Left lung (tissue), 4 donors: ENCODE measurements at regions not wholly inside any gene's neighbourhood (a gene's known extent, or its start where the extent isn't known, plus 50 kb on each side); places are given as distances from the start of the nearest gene placed in this dataset.
"Not testable (repeated sequence)": the region's sequence is repeated elsewhere in the genome, so short reads cannot be mapped to it uniquely, and the experiment has no call there.

Experiments used
- ATAC-seq: fragments of 200-7000 bp; cut with Tn5 transposase; one replicate; pipeline ENCODE4 v1.9.1; 2020; ENCODE audit warnings: moderate library complexity
- DNase-seq, 4 donors: peaks; one replicate each; pipeline ENCODE4 v3.0.0-alpha.2; 2013 to 2020
- H3K27ac ChIP-seq, 2 donors: fragments of 200-600 bp; sonication (generic) in 1 of 2; one replicate each; pipeline versions ENCODE4 v1.5.0 to v1.8.0; 2020 to 2021
- H3K27me3 ChIP-seq, 2 donors: fragments of 200-600 bp; sonication (generic) in 1 of 2; one replicate each; pipeline versions ENCODE4 v1.5.0 to v1.8.0; 2020 to 2021
- H3K36me3 ChIP-seq, 2 donors: fragments of 200-600 bp; sonication (generic) in 1 of 2; one replicate each; pipeline versions ENCODE4 v1.5.0 to v1.8.0; 2020 to 2021
- H3K4me1 ChIP-seq, 2 donors: fragments of 200-600 bp; one replicate each; pipeline ENCODE4 v1.8.0; 2021
- H3K4me3 ChIP-seq, 2 donors: fragments of 200-600 bp; sonication (generic) in 1 of 2; one replicate each; pipeline versions ENCODE4 v1.5.0 to v1.8.0; 2020 to 2021; ENCODE audit warnings: mild to moderate bottlenecking in 1 of 2
- H3K9me3 ChIP-seq, 2 donors: fragments of 200-600 bp; sonication (generic) in 1 of 2; one replicate each; pipeline versions ENCODE4 v1.5.0 to v1.8.0; 2020 to 2021
- intact Hi-C, 2 donors: fragments of 100-400 bp; cut with DNase I; formaldehyde crosslinking; loops; one replicate each; pipeline versions ENCODE4 v1.11.2 to v1.14.2; 2022
- TF ChIP-seq, protein P1 (sequence below), 2 donors: fragments of 200-600 bp; sonication (generic) in 1 of 2; IDR thresholded peaks; one replicate each; pipeline versions ENCODE4 v1.5.0 to v1.8.0; 2021; ENCODE audit warnings: antibody characterized with exemption in 2 of 2
- donor health status: DM: no; HTN: yes; CAD: no.
- donor health status: DM: no; HTN: no; CAD: no.

DNA sequence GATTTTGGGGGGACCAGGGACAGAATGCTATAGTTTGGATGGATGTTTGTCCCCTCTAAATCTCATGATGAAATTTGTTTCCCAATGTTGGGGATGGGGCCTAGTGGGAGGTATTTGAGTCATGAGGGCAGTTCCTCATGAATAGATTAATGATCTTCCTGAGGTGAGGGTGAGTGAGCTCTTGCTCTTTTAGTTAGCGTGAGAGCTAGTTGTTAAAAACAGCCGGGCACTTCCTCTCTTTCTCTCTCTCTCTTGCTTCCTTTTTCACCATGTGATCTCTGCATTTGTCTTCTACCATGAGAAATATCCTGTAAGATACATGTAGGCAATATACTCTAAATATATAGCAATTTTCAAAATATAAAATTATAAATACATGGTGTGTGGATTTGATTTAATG is 290.8 kb upstream of the PCDH9 start:
- no peak overlapping the region for H3K27ac ChIP-seq
- intact Hi-C loops: no loop called here
- no peaks in the 10 kb centered on the region for H3K4me1 ChIP-seq
- DNase-seq (no peak), ATAC-seq (no peak)
- no peaks in the 10 kb centered on the region for H3K9me3 ChIP-seq
- no peaks in the 10 kb centered on the region for H3K36me3 ChIP-seq
- TF ChIP-seq, protein P1, sequence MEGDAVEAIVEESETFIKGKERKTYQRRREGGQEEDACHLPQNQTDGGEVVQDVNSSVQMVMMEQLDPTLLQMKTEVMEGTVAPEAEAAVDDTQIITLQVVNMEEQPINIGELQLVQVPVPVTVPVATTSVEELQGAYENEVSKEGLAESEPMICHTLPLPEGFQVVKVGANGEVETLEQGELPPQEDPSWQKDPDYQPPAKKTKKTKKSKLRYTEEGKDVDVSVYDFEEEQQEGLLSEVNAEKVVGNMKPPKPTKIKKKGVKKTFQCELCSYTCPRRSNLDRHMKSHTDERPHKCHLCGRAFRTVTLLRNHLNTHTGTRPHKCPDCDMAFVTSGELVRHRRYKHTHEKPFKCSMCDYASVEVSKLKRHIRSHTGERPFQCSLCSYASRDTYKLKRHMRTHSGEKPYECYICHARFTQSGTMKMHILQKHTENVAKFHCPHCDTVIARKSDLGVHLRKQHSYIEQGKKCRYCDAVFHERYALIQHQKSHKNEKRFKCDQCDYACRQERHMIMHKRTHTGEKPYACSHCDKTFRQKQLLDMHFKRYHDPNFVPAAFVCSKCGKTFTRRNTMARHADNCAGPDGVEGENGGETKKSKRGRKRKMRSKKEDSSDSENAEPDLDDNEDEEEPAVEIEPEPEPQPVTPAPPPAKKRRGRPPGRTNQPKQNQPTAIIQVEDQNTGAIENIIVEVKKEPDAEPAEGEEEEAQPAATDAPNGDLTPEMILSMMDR (IDR thresholded peaks at IDR 0.05): no peak
- no peak overlapping the region for H3K4me3 ChIP-seq
- no peaks in the 10 kb centered on the region for H3K27me3 ChIP-seq

DNA sequence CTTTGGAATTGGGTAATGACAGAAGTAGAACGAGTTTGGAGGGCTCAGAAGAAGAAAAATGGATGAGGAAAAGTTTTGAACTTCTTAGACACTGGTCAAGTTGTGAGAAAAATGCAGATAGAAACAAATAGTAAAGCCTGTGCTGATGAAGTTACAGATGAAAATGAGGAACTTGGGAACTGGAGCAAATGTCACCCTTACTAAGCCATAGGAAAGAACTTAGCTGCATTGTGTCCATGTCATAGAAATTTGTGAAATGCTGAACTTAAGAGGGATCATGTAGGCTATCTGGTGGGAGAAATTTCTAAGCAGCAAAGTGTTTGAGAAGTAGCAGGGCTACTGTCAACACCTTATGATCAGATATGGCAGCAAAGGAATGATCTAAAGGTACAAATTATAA is 289.2 kb upstream of the PCDH9 start:
- Histone ChIP-seq H3K36me3 (no peaks in the 10 kb centered on the region), H3K4me1 (no peaks in the 10 kb centered on the region), H3K9me3 (no peaks in the 10 kb centered on the region), H3K27ac (no peak overlapping the region), H3K4me3 (no peak overlapping the region), H3K27me3 (no peaks in the 10 kb centered on the region)
- DNase-seq (no peak), ATAC-seq (no peak)
- intact Hi-C loops: no loop called here
- TF ChIP-seq, protein P1 (IDR thresholded peaks at IDR 0.05): no peak

DNA sequence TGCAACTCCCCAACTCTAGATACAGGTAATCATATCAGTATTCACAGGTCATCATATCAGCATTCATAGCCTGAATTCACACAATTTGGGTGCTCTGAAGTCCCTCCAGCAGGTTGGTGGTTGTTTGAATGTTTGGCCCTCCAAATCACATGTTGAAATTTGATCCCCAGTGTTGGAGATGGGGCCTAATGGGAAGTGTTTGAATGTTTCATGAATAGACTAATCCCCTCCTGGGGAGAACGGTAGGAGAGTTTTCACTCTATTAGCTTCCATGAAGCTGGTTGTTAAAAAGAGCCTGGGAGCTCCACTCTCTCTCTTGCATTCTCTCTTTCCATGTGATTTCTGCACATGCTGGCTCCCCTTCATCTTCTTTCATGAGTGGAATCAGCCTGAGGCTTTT is 288.6 kb upstream of the PCDH9 start:
- Histone ChIP-seq H3K27me3 (no peaks in the 10 kb centered on the region), H3K4me3 (no peak overlapping the region), H3K9me3 (no peaks in the 10 kb centered on the region), H3K36me3 (no peaks in the 10 kb centered on the region), H3K27ac (no peak overlapping the region), H3K4me1 (no peaks in the 10 kb centered on the region)
- ATAC-seq: no peak
- intact Hi-C loops: no loop called here
- TF ChIP-seq, protein P1 (IDR thresholded peaks at IDR 0.05): no peak
- no peak for DNase-seq

DNA sequence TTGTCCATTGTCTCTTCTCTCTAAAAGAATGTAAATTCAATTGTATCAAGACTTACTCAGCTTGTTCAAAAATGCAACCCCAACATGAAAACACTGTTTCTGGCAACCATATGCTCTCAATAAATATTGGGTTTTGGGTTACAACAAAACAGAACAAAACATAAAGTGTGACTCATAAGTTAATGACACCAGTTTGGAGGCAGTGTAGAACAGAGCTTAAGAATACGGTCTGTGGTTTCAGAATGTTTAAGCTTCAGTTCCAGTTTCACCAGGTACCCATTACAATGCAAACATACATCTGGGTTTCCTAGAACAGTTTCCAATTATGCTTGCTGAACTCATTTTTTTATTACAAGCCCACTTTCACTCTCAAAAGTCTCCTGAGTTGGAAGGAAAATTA is 285.8 kb upstream of the PCDH9 start:
- TF ChIP-seq, protein P1 (IDR thresholded peaks at IDR 0.05): no peak
- Histone ChIP-seq H3K27ac (no peak overlapping the region), H3K4me1 (no peaks in the 10 kb centered on the region), H3K9me3 (no peaks in the 10 kb centered on the region), H3K36me3 (no peaks in the 10 kb centered on the region), H3K27me3 (no peaks in the 10 kb centered on the region), H3K4me3 (no peak overlapping the region)
- intact Hi-C loops: no loop called here
- DNase-seq (no peak), ATAC-seq (no peak)

DNA sequence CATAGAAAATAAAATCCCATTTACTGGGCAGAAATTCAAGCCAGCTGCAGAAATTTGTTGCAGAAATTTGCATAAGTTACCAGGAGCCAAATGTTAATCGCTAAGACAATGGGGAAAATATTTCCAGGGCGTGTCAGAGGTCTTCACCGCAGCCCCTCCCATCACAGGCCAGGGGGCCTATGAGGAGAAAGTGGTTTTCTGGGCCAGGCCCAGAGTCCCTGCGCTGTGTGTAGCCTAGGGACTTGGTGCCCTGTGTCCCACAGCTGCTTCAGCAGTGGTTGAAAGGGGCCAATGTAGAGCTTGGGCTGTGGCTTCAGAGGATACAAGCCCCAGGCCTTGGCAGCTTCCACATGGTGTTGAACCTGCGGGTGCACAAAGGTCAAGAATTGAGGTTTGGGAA is 278.9 kb upstream of the PCDH9 start:
- intact Hi-C loops: no loop called here
- TF ChIP-seq, protein P1 (IDR thresholded peaks at IDR 0.05): no peak
- no peaks in the 10 kb centered on the region for H3K36me3 ChIP-seq
- DNase-seq (peak in 2 of 4 donors; percentile 8 to 13), ATAC-seq (no peak)
- H3K27me3 ChIP-seq: no peaks in the 10 kb centered on the region
- no peak overlapping the region for H3K27ac ChIP-seq
- H3K4me3 ChIP-seq: no peak overlapping the region
- H3K9me3 ChIP-seq: peaks cover 0 to 1% of the 10 kb centered on the region in 2 donors
- H3K4me1 ChIP-seq: no peaks in the 10 kb centered on the region

DNA sequence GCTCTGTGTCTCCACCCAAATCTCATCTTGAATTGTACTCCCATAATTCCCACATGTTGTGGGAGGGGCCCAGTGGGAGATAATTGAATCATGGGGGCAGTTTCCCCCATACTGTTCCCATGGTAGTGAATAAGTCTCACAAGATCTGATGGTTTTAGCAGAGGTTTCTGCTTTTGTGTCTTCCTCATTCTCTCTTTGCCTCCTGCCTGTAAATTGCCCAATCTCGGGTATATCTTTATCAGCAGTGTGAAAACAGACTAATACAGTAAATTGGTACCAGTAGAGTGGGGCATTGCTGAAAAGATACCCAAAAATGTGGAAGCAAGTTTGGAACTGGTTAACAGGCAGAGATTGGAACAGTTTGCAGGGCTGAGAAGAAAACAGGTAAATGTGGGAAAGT is 278.1 kb upstream of the PCDH9 start:
- H3K27ac ChIP-seq, ATAC-seq, H3K36me3 ChIP-seq, H3K4me3 ChIP-seq, H3K4me1 ChIP-seq, DNase-seq, H3K9me3 ChIP-seq, H3K27me3 ChIP-seq, intact Hi-C loops: not testable (repeated sequence)
